ENCODE measurements at regions not wholly inside any gene's neighbourhood (a gene's known extent, or its start where the extent isn't known, plus 50 kb on each side); places are given as distances from the start of the nearest gene placed in this dataset.

DNA sequence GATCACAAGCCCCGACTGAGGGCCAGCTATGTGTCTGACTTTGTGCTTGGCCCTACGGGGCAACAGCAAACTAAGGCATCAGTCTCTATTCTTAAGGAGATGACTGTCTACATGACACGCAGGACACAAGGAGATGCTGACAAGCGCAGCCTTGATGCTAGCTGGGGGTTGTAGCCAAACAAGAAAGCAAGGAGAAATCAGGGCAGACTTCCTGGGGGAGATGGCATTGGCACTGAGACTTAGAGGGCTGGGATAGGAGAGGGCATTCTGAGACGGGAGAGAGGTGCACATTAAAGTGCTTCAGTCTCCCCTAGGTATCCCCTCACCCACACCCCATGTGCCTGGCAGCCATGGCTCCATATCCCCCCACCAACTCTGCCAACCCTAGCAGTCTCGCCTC, 210.8 kb upstream of the POU3F1 start:
- TF ChIP-seq, protein P1, sequence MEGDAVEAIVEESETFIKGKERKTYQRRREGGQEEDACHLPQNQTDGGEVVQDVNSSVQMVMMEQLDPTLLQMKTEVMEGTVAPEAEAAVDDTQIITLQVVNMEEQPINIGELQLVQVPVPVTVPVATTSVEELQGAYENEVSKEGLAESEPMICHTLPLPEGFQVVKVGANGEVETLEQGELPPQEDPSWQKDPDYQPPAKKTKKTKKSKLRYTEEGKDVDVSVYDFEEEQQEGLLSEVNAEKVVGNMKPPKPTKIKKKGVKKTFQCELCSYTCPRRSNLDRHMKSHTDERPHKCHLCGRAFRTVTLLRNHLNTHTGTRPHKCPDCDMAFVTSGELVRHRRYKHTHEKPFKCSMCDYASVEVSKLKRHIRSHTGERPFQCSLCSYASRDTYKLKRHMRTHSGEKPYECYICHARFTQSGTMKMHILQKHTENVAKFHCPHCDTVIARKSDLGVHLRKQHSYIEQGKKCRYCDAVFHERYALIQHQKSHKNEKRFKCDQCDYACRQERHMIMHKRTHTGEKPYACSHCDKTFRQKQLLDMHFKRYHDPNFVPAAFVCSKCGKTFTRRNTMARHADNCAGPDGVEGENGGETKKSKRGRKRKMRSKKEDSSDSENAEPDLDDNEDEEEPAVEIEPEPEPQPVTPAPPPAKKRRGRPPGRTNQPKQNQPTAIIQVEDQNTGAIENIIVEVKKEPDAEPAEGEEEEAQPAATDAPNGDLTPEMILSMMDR (IDR thresholded peaks at IDR 0.05) = no peak
- no peak for TF ChIP-seq POLR2A (IDR thresholded peaks at IDR 0.05)
